22Rv1 (cell line): ENCODE measurements at regions not wholly inside any gene's neighbourhood (a gene's known extent, or its start where the extent isn't known, plus 50 kb on each side); places are given as distances from the start of the nearest gene placed in this dataset.

Experiments
- ZFX ChIP-seq: fragments of 450-650 bp; IDR thresholded peaks from 2 replicates; pipeline ENCODE4 v1.6.1; 2017; ENCODE audit warnings: antibody characterized with exemption, borderline replicate concordance
- TF ChIP-seq, protein P1 (sequence below): fragments of 450-650 bp; IDR thresholded peaks from 2 replicates; pipeline ENCODE4 v1.5.1; 2017; ENCODE audit warnings: mild to moderate bottlenecking

DNA sequence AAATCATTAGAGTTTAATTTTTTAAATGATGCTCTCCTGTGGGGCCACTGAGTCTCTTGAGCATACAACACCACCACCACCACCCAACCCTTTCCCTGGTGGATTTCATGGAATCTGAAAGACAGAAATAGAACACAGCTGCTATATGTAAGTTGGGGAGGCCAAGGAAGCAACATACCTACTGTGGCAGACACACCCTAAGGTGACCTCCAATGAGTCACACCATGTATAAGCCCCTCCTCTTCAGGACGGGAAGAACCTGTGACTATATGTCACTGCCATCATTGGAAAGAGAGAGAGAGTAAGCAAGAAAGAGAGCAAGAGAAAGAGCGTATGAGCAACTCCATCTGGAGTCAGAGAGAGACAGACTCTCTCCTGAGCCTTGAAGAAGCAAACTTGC is 172.4 kb upstream of the NFE2L3 start:
- TF ChIP-seq, protein P1, sequence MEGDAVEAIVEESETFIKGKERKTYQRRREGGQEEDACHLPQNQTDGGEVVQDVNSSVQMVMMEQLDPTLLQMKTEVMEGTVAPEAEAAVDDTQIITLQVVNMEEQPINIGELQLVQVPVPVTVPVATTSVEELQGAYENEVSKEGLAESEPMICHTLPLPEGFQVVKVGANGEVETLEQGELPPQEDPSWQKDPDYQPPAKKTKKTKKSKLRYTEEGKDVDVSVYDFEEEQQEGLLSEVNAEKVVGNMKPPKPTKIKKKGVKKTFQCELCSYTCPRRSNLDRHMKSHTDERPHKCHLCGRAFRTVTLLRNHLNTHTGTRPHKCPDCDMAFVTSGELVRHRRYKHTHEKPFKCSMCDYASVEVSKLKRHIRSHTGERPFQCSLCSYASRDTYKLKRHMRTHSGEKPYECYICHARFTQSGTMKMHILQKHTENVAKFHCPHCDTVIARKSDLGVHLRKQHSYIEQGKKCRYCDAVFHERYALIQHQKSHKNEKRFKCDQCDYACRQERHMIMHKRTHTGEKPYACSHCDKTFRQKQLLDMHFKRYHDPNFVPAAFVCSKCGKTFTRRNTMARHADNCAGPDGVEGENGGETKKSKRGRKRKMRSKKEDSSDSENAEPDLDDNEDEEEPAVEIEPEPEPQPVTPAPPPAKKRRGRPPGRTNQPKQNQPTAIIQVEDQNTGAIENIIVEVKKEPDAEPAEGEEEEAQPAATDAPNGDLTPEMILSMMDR: no peak
- TF ChIP-seq ZFX: no peak
